HL-60 (cell line): ENCODE measurements at regions not wholly inside any gene's neighbourhood (a gene's known extent, or its start where the extent isn't known, plus 50 kb on each side); places are given as distances from the start of the nearest gene placed in this dataset.
"Not testable (repeated sequence)": the region's sequence is repeated elsewhere in the genome, so short reads cannot be mapped to it uniquely, and the experiment has no call there.

ENCODE experiments used
- DNase-seq, 2 experiments: peaks; one replicate each; pipeline ENCODE4 v3.0.0-alpha.2; 2010 to 2020; ENCODE audit warnings: low read depth in 1 of 2, low spot score in 1 of 2
- H3K27ac ChIP-seq: fragments of 250-450 bp; sonication (Bioruptor Pico); replicated peaks from 2 replicates; pipeline ENCODE4 v1.5.1; 2020; ENCODE audit warnings: mild to moderate bottlenecking, moderate library complexity
- H3K27me3 ChIP-seq: fragments of 250-450 bp; sonication (Bioruptor Pico); 2 replicates; pipeline ENCODE4 v1.5.1; 2021; ENCODE audit warnings: mild to moderate bottlenecking, moderate library complexity; ENCODE audit not compliant: insufficient read depth, poor library complexity, severe bottlenecking
- H3K4me3 ChIP-seq: replicated peaks from 2 replicates; pipeline ENCODE4 v1.5.1; 2011; ENCODE audit warnings: mild to moderate bottlenecking, control low read depth, low read length; ENCODE audit not compliant: insufficient read depth
- GABPA ChIP-seq: IDR thresholded peaks from 2 replicates; pipeline ENCODE4 v1.6.1; 2012; ENCODE audit warnings: low read depth
- POLR2AphosphoS5 ChIP-seq: IDR thresholded peaks from 2 replicates; pipeline ENCODE4 v1.6.1; 2012; ENCODE audit warnings: low read depth
- SPI1 ChIP-seq: IDR thresholded peaks from 2 replicates; pipeline ENCODE4 v1.6.1; 2012; ENCODE audit warnings: low read depth, mild to moderate bottlenecking, borderline replicate concordance
- TF ChIP-seq, protein P1 (sequence below): IDR thresholded peaks from 2 replicates; pipeline ENCODE4 v1.6.1; 2012; ENCODE audit warnings: low read depth; ENCODE audit not compliant: insufficient replicate concordance
- TF ChIP-seq, protein P2 (sequence below): IDR thresholded peaks from one replicate; pipeline ENCODE4 v1.5.1; 2011; ENCODE audit warnings: low read length, control low read depth, inconsistent platforms; ENCODE audit not compliant: insufficient read depth

DNA sequence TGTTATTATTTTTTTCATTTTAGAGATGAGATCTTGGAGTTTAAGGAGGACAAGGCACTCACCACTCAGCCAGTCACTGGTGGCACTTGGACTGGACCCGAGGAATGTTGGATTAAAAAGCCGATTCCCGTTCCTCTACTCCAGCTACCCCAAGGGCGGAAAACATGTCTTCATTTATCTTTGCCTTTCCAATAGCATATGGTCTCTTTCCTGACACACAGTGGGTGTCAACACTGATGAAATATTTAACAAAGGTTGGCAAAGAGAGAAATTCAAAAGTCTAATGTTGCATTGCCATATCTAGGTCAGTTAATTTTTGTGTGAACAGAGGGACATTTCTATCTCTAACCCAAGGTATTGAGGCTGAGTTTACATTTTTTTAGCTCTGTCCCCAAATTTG, 459.7 kb downstream of the RBFOX1 start:
- no peak for TF ChIP-seq SPI1
- no peak for TF ChIP-seq POLR2AphosphoS5
- no peak for TF ChIP-seq GABPA
- no peak for DNase-seq
- Histone ChIP-seq H3K27ac (no peak overlapping the region), H3K27me3 (no peaks in the 10 kb centered on the region), H3K4me3 (no peak overlapping the region)

DNA sequence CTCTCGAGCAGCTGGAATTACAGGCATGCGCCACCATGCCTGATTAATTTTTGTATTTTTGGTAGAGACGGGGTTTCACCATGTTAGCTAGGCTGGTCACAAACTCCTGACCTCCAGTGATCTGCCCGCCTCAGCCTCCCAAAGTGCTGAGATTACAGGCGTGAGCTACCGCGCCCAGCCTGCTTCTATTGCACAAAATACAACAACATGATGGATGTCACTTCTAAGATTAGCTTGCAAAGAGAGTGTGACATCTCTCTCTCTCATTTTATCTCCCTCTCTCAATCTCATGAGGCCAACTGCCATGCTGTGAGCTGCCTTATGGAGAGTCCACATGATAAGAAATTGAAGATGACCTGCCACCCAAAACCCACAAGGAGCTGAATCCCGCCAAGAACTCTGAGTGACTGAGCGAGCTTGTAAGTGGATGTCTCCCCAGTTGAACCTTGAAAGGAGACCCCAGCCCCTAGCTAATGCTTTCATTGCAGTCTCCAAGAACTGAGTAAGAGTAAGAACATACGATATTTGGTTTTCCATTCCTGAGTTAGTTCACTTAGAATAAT, 458.5 kb downstream of the RBFOX1 start:
- DNase-seq, result no peak
- Histone ChIP-seq H3K27me3 (no peaks in the 10 kb centered on the region), H3K27ac (no peak overlapping the region), H3K4me3 (no peak overlapping the region)
- TF ChIP-seq SPI1 (no peak), POLR2AphosphoS5 (no peak), GABPA (no peak)
- TF ChIP-seq, protein P1, sequence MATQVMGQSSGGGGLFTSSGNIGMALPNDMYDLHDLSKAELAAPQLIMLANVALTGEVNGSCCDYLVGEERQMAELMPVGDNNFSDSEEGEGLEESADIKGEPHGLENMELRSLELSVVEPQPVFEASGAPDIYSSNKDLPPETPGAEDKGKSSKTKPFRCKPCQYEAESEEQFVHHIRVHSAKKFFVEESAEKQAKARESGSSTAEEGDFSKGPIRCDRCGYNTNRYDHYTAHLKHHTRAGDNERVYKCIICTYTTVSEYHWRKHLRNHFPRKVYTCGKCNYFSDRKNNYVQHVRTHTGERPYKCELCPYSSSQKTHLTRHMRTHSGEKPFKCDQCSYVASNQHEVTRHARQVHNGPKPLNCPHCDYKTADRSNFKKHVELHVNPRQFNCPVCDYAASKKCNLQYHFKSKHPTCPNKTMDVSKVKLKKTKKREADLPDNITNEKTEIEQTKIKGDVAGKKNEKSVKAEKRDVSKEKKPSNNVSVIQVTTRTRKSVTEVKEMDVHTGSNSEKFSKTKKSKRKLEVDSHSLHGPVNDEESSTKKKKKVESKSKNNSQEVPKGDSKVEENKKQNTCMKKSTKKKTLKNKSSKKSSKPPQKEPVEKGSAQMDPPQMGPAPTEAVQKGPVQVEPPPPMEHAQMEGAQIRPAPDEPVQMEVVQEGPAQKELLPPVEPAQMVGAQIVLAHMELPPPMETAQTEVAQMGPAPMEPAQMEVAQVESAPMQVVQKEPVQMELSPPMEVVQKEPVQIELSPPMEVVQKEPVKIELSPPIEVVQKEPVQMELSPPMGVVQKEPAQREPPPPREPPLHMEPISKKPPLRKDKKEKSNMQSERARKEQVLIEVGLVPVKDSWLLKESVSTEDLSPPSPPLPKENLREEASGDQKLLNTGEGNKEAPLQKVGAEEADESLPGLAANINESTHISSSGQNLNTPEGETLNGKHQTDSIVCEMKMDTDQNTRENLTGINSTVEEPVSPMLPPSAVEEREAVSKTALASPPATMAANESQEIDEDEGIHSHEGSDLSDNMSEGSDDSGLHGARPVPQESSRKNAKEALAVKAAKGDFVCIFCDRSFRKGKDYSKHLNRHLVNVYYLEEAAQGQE, result no peak
- TF ChIP-seq, protein P2, sequence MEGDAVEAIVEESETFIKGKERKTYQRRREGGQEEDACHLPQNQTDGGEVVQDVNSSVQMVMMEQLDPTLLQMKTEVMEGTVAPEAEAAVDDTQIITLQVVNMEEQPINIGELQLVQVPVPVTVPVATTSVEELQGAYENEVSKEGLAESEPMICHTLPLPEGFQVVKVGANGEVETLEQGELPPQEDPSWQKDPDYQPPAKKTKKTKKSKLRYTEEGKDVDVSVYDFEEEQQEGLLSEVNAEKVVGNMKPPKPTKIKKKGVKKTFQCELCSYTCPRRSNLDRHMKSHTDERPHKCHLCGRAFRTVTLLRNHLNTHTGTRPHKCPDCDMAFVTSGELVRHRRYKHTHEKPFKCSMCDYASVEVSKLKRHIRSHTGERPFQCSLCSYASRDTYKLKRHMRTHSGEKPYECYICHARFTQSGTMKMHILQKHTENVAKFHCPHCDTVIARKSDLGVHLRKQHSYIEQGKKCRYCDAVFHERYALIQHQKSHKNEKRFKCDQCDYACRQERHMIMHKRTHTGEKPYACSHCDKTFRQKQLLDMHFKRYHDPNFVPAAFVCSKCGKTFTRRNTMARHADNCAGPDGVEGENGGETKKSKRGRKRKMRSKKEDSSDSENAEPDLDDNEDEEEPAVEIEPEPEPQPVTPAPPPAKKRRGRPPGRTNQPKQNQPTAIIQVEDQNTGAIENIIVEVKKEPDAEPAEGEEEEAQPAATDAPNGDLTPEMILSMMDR, result no peak

DNA sequence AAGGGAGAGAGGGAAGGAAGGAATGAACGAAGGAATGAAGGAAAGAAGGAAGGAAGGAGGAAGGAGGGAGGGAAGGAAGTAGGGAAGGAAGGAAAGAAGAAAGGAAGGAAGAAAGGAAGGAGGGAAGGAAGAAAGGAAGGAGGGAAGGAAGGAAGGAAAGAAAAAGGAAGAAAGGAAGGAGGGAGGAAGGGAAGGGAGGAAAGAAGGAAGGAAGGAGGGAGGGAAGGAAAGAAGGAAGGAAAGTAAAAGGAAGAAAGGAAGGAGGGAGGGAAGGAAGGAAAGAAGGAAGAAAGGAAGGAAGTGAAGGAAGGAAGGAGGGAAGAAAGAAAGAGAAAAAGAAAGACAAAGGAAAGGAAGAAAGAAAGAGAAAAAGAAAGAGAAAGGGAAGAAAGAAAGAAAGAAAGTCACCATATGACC, 442.4 kb downstream of the RBFOX1 start:
- no peak overlapping the region for H3K27ac ChIP-seq
- no peaks in the 10 kb centered on the region for H3K27me3 ChIP-seq
- TF ChIP-seq, protein P1, result no peak
- no peak overlapping the region for H3K4me3 ChIP-seq
- no peak for DNase-seq

DNA sequence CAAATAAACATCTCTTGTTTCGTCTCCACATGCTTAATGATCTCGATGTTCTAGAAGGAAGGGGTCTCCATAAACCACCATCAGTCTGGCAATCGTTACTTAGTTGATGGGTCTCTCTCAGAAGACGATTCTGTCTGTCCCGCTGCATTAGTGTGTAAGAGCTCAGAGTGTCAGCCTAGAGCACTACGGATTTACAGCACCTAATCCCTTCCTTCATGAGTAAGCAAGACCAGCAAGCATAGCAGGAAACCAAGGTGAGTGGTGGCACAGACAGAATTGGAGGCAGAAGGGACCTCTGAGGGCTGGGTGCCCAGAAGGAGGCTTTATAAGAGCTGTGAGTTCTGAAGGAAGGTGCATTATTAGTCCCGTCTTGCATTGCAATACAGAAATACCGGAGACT, 440.1 kb downstream of the RBFOX1 start:
- Histone ChIP-seq H3K27me3 (no peaks in the 10 kb centered on the region), H3K27ac (no peak overlapping the region), H3K4me3 (no peak overlapping the region)
- no peak for TF ChIP-seq SPI1
- no peak for TF ChIP-seq GABPA
- TF ChIP-seq, protein P2, result no peak
- TF ChIP-seq POLR2AphosphoS5, result no peak
- TF ChIP-seq, protein P1, result no peak
- no peak for DNase-seq

DNA sequence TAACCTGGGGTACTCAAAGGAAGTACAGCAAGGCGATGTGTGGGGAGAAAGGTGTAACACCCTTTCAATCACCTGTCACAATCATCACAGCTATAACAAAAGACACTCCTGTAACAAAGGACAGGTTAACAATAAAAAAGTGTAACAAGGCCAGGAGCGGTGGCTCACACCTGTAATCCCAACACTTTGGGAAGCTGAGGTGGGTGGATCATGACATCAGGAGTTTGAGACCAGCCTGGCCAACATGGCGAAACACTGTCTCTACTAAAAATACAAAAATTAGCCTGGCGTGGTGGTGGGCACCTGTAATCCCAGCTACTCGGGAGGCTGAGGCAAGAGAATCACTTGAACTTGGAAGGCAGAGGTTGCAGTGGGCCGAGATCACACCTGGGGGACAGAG, 436.4 kb downstream of the RBFOX1 start:
- H3K27me3 ChIP-seq, result not testable (repeated sequence)

More for the DNA sequence above, 436.4 kb downstream of the RBFOX1 start:
- not testable (repeated sequence) for H3K27ac ChIP-seq, DNase-seq, H3K4me3 ChIP-seq
